Neural crest cell (in vitro differentiated cells): ENCODE measurements at regions not wholly inside any gene's neighbourhood (a gene's known extent, or its start where the extent isn't known, plus 50 kb on each side); places are given as distances from the start of the nearest gene placed in this dataset.

Experiments used
- DNase-seq: peaks from one replicate; pipeline ENCODE4 v3.0.0; 2021; ENCODE audit warnings: low read depth, mixed read lengths, low spot score
- H3K27ac Mint-ChIP-seq: one replicate; pipeline ENCODE4 v1.8.0; 2021; ENCODE audit warnings: mild to moderate bottlenecking, mixed read lengths; ENCODE audit not compliant: unreplicated experiment
- H3K27me3 Mint-ChIP-seq: 2 replicates; pipeline ENCODE4 v1.8.0; 2021; ENCODE audit warnings: low read depth, mild to moderate bottlenecking, mixed read lengths
- H3K36me3 Mint-ChIP-seq: 2 replicates; pipeline ENCODE4 v1.8.0; 2021; ENCODE audit warnings: low read depth, mild to moderate bottlenecking, mixed read lengths
- H3K4me1 Mint-ChIP-seq: 2 replicates; pipeline ENCODE4 v1.8.0; 2021; ENCODE audit warnings: mixed read lengths
- H3K4me3 Mint-ChIP-seq: one replicate; pipeline ENCODE4 v1.8.0; 2021; ENCODE audit warnings: mild to moderate bottlenecking, mixed read lengths
- H3K9me3 Mint-ChIP-seq: 2 replicates; pipeline ENCODE4 v1.8.0; 2021; ENCODE audit warnings: mixed read lengths
- TF ChIP-seq, protein P1 (sequence below): fragments of 200-600 bp; sonication (generic); conservative IDR thresholded peaks from 2 replicates; pipeline ENCODE4 v1.5.0; 2021; ENCODE audit warnings: antibody characterized with exemption, mild to moderate bottlenecking

DNA sequence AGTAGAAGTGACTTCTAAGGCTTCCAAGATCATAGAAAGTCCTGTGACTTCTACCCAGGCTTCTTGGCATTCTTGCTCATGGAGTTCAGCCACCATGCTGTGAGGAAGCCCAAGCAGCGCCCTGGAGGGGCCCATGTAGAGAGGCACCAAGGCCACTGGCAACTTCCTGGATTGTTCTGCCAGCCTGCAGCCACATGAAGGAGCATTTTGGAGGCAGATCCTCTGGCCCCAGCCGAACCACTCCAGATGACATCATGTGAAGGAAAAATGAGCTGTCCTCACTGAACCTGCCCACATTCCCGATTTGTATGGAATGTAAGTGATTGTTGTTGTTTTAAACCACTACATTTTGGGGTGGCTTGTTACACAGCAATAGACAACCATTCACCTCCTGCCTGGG lies 51.5 kb upstream of the MNX1 start:
- Mint-ChIP-seq H3K9me3 (peaks cover 22% of the 10 kb centered on the region), H3K36me3 (peaks cover 7% of the 10 kb centered on the region), H3K27me3 (peaks cover 56% of the 10 kb centered on the region), H3K4me1 (no peaks in the 10 kb centered on the region), H3K27ac (no peak overlapping the region), H3K4me3 (no peak overlapping the region)
- no peak for DNase-seq
- TF ChIP-seq, protein P1, sequence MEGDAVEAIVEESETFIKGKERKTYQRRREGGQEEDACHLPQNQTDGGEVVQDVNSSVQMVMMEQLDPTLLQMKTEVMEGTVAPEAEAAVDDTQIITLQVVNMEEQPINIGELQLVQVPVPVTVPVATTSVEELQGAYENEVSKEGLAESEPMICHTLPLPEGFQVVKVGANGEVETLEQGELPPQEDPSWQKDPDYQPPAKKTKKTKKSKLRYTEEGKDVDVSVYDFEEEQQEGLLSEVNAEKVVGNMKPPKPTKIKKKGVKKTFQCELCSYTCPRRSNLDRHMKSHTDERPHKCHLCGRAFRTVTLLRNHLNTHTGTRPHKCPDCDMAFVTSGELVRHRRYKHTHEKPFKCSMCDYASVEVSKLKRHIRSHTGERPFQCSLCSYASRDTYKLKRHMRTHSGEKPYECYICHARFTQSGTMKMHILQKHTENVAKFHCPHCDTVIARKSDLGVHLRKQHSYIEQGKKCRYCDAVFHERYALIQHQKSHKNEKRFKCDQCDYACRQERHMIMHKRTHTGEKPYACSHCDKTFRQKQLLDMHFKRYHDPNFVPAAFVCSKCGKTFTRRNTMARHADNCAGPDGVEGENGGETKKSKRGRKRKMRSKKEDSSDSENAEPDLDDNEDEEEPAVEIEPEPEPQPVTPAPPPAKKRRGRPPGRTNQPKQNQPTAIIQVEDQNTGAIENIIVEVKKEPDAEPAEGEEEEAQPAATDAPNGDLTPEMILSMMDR: no peak

DNA sequence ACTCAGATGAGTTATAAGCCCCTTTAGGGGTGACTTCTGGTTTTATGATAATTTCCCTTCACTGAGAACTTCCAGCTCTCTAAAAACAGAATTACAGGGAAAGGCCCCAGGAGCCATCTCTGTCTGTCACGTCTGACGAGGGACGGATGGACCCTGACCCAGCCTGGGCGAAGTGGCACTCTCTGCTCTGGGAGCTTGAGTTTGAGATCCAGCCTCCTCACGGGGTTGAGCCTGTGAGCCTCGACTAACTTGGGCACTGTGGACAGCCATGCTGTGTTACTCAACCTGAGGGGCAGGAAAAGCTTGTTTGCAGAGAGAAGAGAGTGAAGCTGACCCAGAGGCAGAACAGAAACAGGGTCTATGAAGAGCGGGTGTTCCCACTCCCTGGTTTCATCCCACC lies 54.6 kb upstream of the MNX1 start:
- no peaks in the 10 kb centered on the region for H3K4me1 Mint-ChIP-seq
- H3K9me3 Mint-ChIP-seq: peaks cover 27% of the 10 kb centered on the region
- peaks cover 10% of the 10 kb centered on the region for H3K36me3 Mint-ChIP-seq

DNA sequence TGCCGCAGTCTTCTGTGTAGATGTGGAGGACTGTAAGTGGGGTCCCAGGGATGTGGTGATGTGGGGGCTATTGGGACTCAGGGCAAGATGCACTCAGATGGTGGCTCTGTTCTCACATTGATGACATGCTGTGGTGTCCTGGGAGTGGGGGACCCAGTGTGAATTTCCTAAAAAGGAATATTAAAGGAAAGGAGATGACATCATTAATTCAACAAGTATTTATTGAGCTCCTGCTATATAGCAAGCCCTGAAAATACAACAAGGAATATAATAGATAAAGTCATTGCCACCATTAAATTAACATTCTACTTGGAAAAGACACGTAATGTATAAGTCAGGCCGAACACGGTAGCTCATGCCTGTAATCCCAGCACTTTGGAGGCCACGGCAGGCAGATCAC lies 61.9 kb upstream of the MNX1 start:
- no peaks in the 10 kb centered on the region for H3K36me3 Mint-ChIP-seq
- no peaks in the 10 kb centered on the region for H3K4me1 Mint-ChIP-seq
- no peak overlapping the region for H3K4me3 Mint-ChIP-seq
- TF ChIP-seq, protein P1: no peak
- H3K9me3 Mint-ChIP-seq: peaks cover under 1% of the 10 kb centered on the region
- H3K27ac Mint-ChIP-seq: no peak overlapping the region
- H3K27me3 Mint-ChIP-seq: peaks cover 70% of the 10 kb centered on the region
- no peak for DNase-seq

More for the DNA sequence above, 54.6 kb upstream of the MNX1 start:
- Mint-ChIP-seq H3K4me3 (no peak overlapping the region), H3K27me3 (peaks cover 65% of the 10 kb centered on the region), H3K27ac (no peak overlapping the region)
- TF ChIP-seq, protein P1: no peak
- DNase-seq: no peak

DNA sequence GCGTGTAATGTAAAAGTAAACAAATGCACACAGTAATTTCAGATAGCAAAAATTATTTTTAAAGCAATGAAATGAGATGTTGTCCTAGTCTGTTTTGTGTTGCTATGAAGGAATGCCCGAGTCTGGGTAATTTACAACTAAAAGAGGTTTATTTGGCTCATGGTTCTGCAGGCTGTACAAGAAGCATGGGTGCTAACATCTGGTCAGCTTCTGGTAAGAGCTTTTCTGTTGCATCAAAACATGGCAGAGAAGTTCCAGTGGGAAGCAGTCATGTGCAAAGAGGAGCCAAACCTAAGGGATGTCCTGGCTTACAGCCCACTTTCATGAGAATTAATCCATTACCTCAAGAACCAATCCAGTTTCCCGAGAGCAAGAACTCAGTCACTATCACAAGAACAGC lies 62.9 kb upstream of the MNX1 start:
- peaks cover 74% of the 10 kb centered on the region for H3K27me3 Mint-ChIP-seq
- H3K9me3 Mint-ChIP-seq: no peaks in the 10 kb centered on the region
- H3K27ac Mint-ChIP-seq: no peak overlapping the region
- no peak for DNase-seq
- H3K4me3 Mint-ChIP-seq: no peak overlapping the region
- no peaks in the 10 kb centered on the region for H3K4me1 Mint-ChIP-seq
- H3K36me3 Mint-ChIP-seq: no peaks in the 10 kb centered on the region
- TF ChIP-seq, protein P1: no peak

GRCh38 chr7:157073949-157074624 lies 63.6 kb upstream of the MNX1 start:
- TF ChIP-seq, protein P1: no peak
- DNase-seq: no peak
- Mint-ChIP-seq H3K27me3 (peaks cover 76% of the 10 kb centered on the region), H3K4me1 (no peaks in the 10 kb centered on the region), H3K36me3 (no peaks in the 10 kb centered on the region), H3K9me3 (no peaks in the 10 kb centered on the region), H3K4me3 (no peak overlapping the region), H3K27ac (no peak overlapping the region)
